IMR-90 (cell line): ENCODE measurements at regions not wholly inside any gene's neighbourhood (a gene's known extent, or its start where the extent isn't known, plus 50 kb on each side); places are given as distances from the start of the nearest gene placed in this dataset.

ENCODE experiments used
- ATAC-seq: fragments of 200-7000 bp; cut with Tn5 transposase; 2 replicates; pipeline ENCODE4 v1.9.1; 2020; ENCODE audit warnings: low read depth, mild to moderate bottlenecking, moderate library complexity
- BruUV-seq: library from RNA; stranded (reverse); fragments of 400-500 nt; replicated peaks from 2 replicates; lab custom pipeline; 2021; lab: Mats Ljungman, UMichigan
- CTCF ChIA-PET: fragments of 300-600 bp; formaldehyde crosslinking; extraction: SDS; loops from one replicate; lab custom pipeline; 2021; ENCODE audit warnings: antibody characterized with exemption; lab: Yijun Ruan, JAX
- POLR2A ChIA-PET: fragments of 300-600 bp; sonication (Branson Sonifier 250); formaldehyde crosslinking; loops from one replicate; lab custom pipeline; 2022; ENCODE audit warnings: antibody characterized with exemption; ENCODE audit not compliant: unreplicated experiment; lab: Charles Lee
- DNase-seq: peaks from one replicate; pipeline ENCODE4 v3.0.0; 2013
- H2AFZ ChIP-seq: replicated peaks from 2 replicates; pipeline ENCODE3; 2013; ENCODE audit warnings: low read length, mild to moderate bottlenecking; ENCODE audit not compliant: poor library complexity
- H2AK5ac ChIP-seq: 2 replicates; pipeline ENCODE4 v1.6.1; 2013; ENCODE audit warnings: low read depth, low read length, inconsistent platforms
- H2AK9ac ChIP-seq: replicated peaks from 2 replicates; pipeline ENCODE3; 2013; ENCODE audit warnings: mild to moderate bottlenecking, low read depth, low read length, moderate library complexity; ENCODE audit not compliant: poor library complexity
- H2BK120ac ChIP-seq: 2 replicates; pipeline ENCODE4 v1.6.1; 2013; ENCODE audit warnings: low read depth, low read length, inconsistent platforms
- H2BK15ac ChIP-seq: 3 replicates; pipeline ENCODE4 v1.6.1; 2013; ENCODE audit warnings: low read depth, low read length, inconsistent platforms
- H2BK20ac ChIP-seq: 2 replicates; pipeline ENCODE4 v1.6.1; 2013; ENCODE audit warnings: low read depth, mild to moderate bottlenecking, inconsistent platforms, low read length, moderate library complexity
- H2BK5ac ChIP-seq: 2 replicates; pipeline ENCODE4 v1.6.1; 2013; ENCODE audit warnings: mild to moderate bottlenecking, low read depth, low read length, inconsistent platforms; ENCODE audit not compliant: poor library complexity, severe bottlenecking
- H3K14ac ChIP-seq: replicated peaks from 2 replicates; pipeline ENCODE4 v1.6.1; 2013; ENCODE audit warnings: low read depth, low read length, inconsistent platforms
- H3K18ac ChIP-seq: 2 replicates; pipeline ENCODE4 v1.6.1; 2013; ENCODE audit warnings: low read depth, low read length, control low read depth
- H3K23ac ChIP-seq: 2 replicates; pipeline ENCODE4 v1.6.1; 2013; ENCODE audit warnings: low read depth, low read length, inconsistent platforms
- H3K27ac ChIP-seq: 2 replicates; pipeline ENCODE4 v1.5.1; 2013; ENCODE audit warnings: mild to moderate bottlenecking, control low read depth, low read length; ENCODE audit not compliant: insufficient read depth
- H3K27me3 ChIP-seq: 2 replicates; pipeline ENCODE4 v1.6.1; 2013; ENCODE audit warnings: low read length; ENCODE audit not compliant: control insufficient read depth, insufficient read depth
- H3K36me3 ChIP-seq: 2 replicates; pipeline ENCODE4 v1.6.1; 2013; ENCODE audit warnings: low read length, mixed read lengths; ENCODE audit not compliant: control insufficient read depth, insufficient read depth
- H3K4ac ChIP-seq: 2 replicates; pipeline ENCODE4 v1.6.1; 2013; ENCODE audit warnings: low read depth, low read length, inconsistent platforms
- H3K4me1 ChIP-seq: 2 replicates; pipeline ENCODE4 v1.6.1; 2013; ENCODE audit warnings: low read length, mixed read lengths; ENCODE audit not compliant: control insufficient read depth, insufficient read depth
- H3K4me2 ChIP-seq: 2 replicates; pipeline ENCODE4 v1.6.1; 2013; ENCODE audit warnings: low read depth, mild to moderate bottlenecking, control low read depth, low read length, moderate library complexity
- H3K4me3 ChIP-seq: 2 replicates; pipeline ENCODE4 v1.5.1; 2013; ENCODE audit warnings: low read depth, mild to moderate bottlenecking, control low read depth, low read length, moderate library complexity; ENCODE audit not compliant: insufficient read depth
- H3K56ac ChIP-seq: 2 replicates; pipeline ENCODE4 v1.6.1; 2013; ENCODE audit warnings: low read length, inconsistent platforms; ENCODE audit not compliant: insufficient read depth; ENCODE audit errors: extremely low read depth
- H3K79me1 ChIP-seq, 2 experiments: 2 replicates each; pipeline ENCODE4 v1.6.1; 2013; ENCODE audit warnings: low read length in 2 of 2, inconsistent platforms in 1 of 2, low read depth in 1 of 2
- H3K9ac ChIP-seq: 2 replicates; pipeline ENCODE4 v1.6.1; 2013; ENCODE audit warnings: low read depth, low read length, control low read depth
- H3K9me1 ChIP-seq: 2 replicates; pipeline ENCODE4 v1.6.1; 2013; ENCODE audit warnings: low read length, inconsistent platforms; ENCODE audit not compliant: insufficient read depth
- H3K9me3 ChIP-seq: 2 replicates; pipeline ENCODE4 v1.6.1; 2013; ENCODE audit warnings: low read length; ENCODE audit not compliant: control insufficient read depth, insufficient read depth
- H4K20me1 ChIP-seq: 2 replicates; pipeline ENCODE4 v1.6.1; 2013; ENCODE audit warnings: low read length, inconsistent platforms; ENCODE audit not compliant: insufficient read depth
- H4K5ac ChIP-seq: 2 replicates; pipeline ENCODE4 v1.6.1; 2013; ENCODE audit warnings: mild to moderate bottlenecking, low read depth, low read length, control low read depth
- H4K8ac ChIP-seq, 2 experiments: 2 replicates each; pipeline ENCODE4 v1.6.1; 2013; ENCODE audit warnings: low read depth in 2 of 2, low read length in 2 of 2, control low read depth in 1 of 2, inconsistent platforms in 1 of 2
- H4K91ac ChIP-seq: 2 replicates; pipeline ENCODE4 v1.6.1; 2013; ENCODE audit warnings: low read depth, low read length, inconsistent platforms; ENCODE audit not compliant: insufficient read depth
- BHLHE40 ChIP-seq: fragments of 150-350 bp; IDR thresholded peaks from 2 replicates; pipeline ENCODE4 v1.6.1; 2016; ENCODE audit warnings: mild to moderate bottlenecking, low read depth, low read length
- CEBPB ChIP-seq: IDR thresholded peaks from 2 replicates; pipeline ENCODE4 v1.6.1; 2012; ENCODE audit warnings: low read depth, low read length, improper control_type of control experiment
- CHD1 ChIP-seq: IDR thresholded peaks from 2 replicates; pipeline ENCODE4 v1.6.1; 2012; ENCODE audit warnings: low read depth, low read length, improper control_type of control experiment
- FOS ChIP-seq: fragments of 150-350 bp; IDR thresholded peaks from 2 replicates; pipeline ENCODE4 v1.6.1; 2016; ENCODE audit warnings: low read depth, low read length
- MAFK ChIP-seq: IDR thresholded peaks from 2 replicates; pipeline ENCODE4 v1.6.1; 2012; ENCODE audit warnings: low read depth, low read length, improper control_type of control experiment
- MAZ ChIP-seq: IDR thresholded peaks from 2 replicates; pipeline ENCODE4 v1.6.1; 2012; ENCODE audit warnings: low read depth, mild to moderate bottlenecking, low read length, improper control_type of control experiment, moderate library complexity, borderline replicate concordance
- MXI1 ChIP-seq: IDR thresholded peaks from 2 replicates; pipeline ENCODE4 v1.6.1; 2012; ENCODE audit warnings: low read depth, mild to moderate bottlenecking, low read length, moderate library complexity, borderline replicate concordance
- NFE2L2 ChIP-seq: fragments of 150-350 bp; IDR thresholded peaks from 2 replicates; pipeline ENCODE4 v1.6.1; 2016; ENCODE audit warnings: low read depth, mild to moderate bottlenecking, low read length
- POLR2A ChIP-seq: IDR thresholded peaks from 2 replicates; pipeline ENCODE4 v1.6.1; 2012; ENCODE audit warnings: mild to moderate bottlenecking, low read depth, low read length
- RAD21 ChIP-seq: IDR thresholded peaks from 2 replicates; pipeline ENCODE4 v1.6.1; 2012; ENCODE audit warnings: low read length, improper control_type of control experiment
- RCOR1 ChIP-seq: IDR thresholded peaks from 2 replicates; pipeline ENCODE4 v1.6.1; 2012; ENCODE audit warnings: mild to moderate bottlenecking, low read length, improper control_type of control experiment; ENCODE audit not compliant: insufficient replicate concordance
- RFX5 ChIP-seq: IDR thresholded peaks from 2 replicates; pipeline ENCODE4 v1.8.0; 2012; ENCODE audit warnings: low read depth, mild to moderate bottlenecking, low read length, moderate library complexity
- SMC3 ChIP-seq: fragments of 150-350 bp; IDR thresholded peaks from 2 replicates; pipeline ENCODE4 v1.6.1; 2016; ENCODE audit warnings: low read depth, mild to moderate bottlenecking, antibody characterized with exemption, low read length, moderate library complexity
- WGBS, 2 experiments: methylation state at CpG; one replicate each; pipeline versions ENCODE4 v1.1.5 to v1.1.7; 2013; ENCODE audit warnings: missing lambda C conversion rate in 2 of 2; ENCODE audit not compliant: insufficient read length in 1 of 2; ENCODE audit errors: extremely low coverage in 2 of 2; 5-methylcytosine and 5-hydroxymethylcytosine counted together
- dilution Hi-C: fragments of 300-500 bp; cut with HindIII; formaldehyde crosslinking; loops from one replicate; pipeline ENCODE4 v1.14.3; 2018; ENCODE audit warnings: low sequenced_read_pairs; ENCODE audit not compliant: unreplicated experiment
- in situ Hi-C: fragments of 300-500 bp; cut with MboI; formaldehyde crosslinking; loops from 3 replicates; pipeline ENCODE4 v1.14.3; 2019; ENCODE audit warnings: low sequenced_read_pairs, inconsistent platforms, mixed read lengths
- intact Hi-C: fragments of 100-400 bp; cut with micrococcal nuclease; formaldehyde crosslinking; loops from 2 replicates; pipeline ENCODE4 v1.10.0; 2022
- TF ChIP-seq, protein P1 (sequence below): fragments of 150-350 bp; IDR thresholded peaks from 2 replicates; pipeline ENCODE4 v1.6.1; 2017; ENCODE audit warnings: mild to moderate bottlenecking, antibody characterized with exemption, low read length, low read depth
- TF ChIP-seq, protein P2 (sequence below): conservative IDR thresholded peaks from 2 replicates; pipeline ENCODE4 v1.5.1; 2012; ENCODE audit warnings: mild to moderate bottlenecking, low read depth, low read length, improper control_type of control experiment
- TF ChIP-seq, protein P3 (sequence below): fragments of 150-350 bp; IDR thresholded peaks from 2 replicates; pipeline ENCODE4 v1.6.1; 2016; ENCODE audit warnings: low read depth, mild to moderate bottlenecking, low read length, moderate library complexity, borderline replicate concordance

DNA sequence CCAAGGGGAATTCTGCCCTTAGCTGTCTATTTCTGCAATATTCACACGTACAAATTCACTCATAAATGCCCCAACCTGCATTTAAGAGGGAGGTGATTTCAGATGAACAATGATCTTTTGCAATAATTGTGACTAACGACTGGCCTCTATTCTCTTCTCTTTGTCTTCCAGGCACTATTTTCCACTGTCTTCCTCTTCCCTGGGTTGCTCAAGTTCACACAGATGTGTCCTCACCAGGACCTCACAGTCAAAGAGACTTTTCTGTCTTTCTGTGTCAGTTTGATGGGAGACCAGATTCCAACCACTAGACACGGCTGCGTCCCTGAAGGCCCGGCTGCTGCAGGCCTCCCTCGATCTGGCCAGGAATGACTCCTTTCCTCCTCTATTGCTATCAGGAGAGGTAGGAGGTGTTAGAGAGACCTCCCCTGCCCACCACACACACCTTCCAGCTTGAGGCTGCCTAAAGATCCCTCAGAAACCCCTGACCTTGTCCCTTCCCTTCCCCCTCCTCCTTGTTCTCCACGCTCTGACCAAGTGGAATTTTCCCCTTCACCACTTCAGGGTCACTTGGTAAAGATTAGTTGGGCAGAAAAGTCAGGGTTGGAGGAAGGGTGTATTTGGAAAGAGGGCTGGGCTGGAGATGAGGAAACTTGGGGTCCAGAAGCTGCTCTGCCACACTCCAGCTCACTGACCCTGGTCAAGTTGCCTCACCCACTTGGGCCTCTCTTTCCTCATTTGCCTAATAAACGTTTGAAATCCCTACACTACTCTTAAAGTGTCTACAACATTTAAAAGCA lies 109.2 kb upstream of the COPS8 start:
- Histone ChIP-seq H2BK20ac (no peak overlapping the region), H3K4me1 (no peaks in the 10 kb centered on the region; the same call in 1 of the 2 replicates), H3K4ac (no peak overlapping the region), H2AK9ac (no peak overlapping the region), H2AK5ac (no peak overlapping the region), H2BK120ac (no peak overlapping the region), H3K18ac (no peak overlapping the region), H2BK5ac (no peak overlapping the region), H3K4me3 (no peak overlapping the region), H3K36me3 (no peaks in the 10 kb centered on the region), H3K9ac (no peak overlapping the region), H4K91ac (no peak overlapping the region), H3K27me3 (peaks cover 27% of the 10 kb centered on the region), H3K4me2 (no peak overlapping the region), H3K27ac (no peak overlapping the region), H4K20me1 (no peaks in the 10 kb centered on the region), H2AFZ (no peak overlapping the region), H2BK15ac (no peak overlapping the region), H4K8ac (no peak overlapping the region), H3K56ac (no peak overlapping the region), H4K5ac (no peak overlapping the region), H3K9me3 (no peaks in the 10 kb centered on the region), H3K79me1 (no peaks in the 10 kb centered on the region), H3K9me1 (no peaks in the 10 kb centered on the region), H3K14ac (no peak overlapping the region), H3K23ac (no peak overlapping the region)
- no CpG with 5 or more reads among the region's 8 CpGs for WGBS, 2 experiments
- POLR2A ChIA-PET: no interaction called here
- intact Hi-C loops: no loop called here
- DNase-seq (no peak), ATAC-seq (no peak)
- no TSS peak for BruUV-seq
- dilution Hi-C loops: no loop called here
- CTCF ChIA-PET: no interaction called here
- in situ Hi-C loops: no loop called here
- TF ChIP-seq, protein P1, sequence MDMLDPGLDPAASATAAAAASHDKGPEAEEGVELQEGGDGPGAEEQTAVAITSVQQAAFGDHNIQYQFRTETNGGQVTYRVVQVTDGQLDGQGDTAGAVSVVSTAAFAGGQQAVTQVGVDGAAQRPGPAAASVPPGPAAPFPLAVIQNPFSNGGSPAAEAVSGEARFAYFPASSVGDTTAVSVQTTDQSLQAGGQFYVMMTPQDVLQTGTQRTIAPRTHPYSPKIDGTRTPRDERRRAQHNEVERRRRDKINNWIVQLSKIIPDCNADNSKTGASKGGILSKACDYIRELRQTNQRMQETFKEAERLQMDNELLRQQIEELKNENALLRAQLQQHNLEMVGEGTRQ: no peak
- no peak for TF ChIP-seq NFE2L2
- no peak for TF ChIP-seq RCOR1
- no peak for TF ChIP-seq BHLHE40
- no peak for TF ChIP-seq CHD1
- no peak for TF ChIP-seq CEBPB
- TF ChIP-seq RAD21: no peak
- no peak for TF ChIP-seq MXI1
- TF ChIP-seq, protein P2, sequence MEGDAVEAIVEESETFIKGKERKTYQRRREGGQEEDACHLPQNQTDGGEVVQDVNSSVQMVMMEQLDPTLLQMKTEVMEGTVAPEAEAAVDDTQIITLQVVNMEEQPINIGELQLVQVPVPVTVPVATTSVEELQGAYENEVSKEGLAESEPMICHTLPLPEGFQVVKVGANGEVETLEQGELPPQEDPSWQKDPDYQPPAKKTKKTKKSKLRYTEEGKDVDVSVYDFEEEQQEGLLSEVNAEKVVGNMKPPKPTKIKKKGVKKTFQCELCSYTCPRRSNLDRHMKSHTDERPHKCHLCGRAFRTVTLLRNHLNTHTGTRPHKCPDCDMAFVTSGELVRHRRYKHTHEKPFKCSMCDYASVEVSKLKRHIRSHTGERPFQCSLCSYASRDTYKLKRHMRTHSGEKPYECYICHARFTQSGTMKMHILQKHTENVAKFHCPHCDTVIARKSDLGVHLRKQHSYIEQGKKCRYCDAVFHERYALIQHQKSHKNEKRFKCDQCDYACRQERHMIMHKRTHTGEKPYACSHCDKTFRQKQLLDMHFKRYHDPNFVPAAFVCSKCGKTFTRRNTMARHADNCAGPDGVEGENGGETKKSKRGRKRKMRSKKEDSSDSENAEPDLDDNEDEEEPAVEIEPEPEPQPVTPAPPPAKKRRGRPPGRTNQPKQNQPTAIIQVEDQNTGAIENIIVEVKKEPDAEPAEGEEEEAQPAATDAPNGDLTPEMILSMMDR: no peak
- no peak for TF ChIP-seq RFX5
- TF ChIP-seq POLR2A: no peak
- TF ChIP-seq FOS: no peak
- TF ChIP-seq SMC3: no peak
- TF ChIP-seq MAFK: no peak
- TF ChIP-seq MAZ: no peak
- TF ChIP-seq, protein P3, sequence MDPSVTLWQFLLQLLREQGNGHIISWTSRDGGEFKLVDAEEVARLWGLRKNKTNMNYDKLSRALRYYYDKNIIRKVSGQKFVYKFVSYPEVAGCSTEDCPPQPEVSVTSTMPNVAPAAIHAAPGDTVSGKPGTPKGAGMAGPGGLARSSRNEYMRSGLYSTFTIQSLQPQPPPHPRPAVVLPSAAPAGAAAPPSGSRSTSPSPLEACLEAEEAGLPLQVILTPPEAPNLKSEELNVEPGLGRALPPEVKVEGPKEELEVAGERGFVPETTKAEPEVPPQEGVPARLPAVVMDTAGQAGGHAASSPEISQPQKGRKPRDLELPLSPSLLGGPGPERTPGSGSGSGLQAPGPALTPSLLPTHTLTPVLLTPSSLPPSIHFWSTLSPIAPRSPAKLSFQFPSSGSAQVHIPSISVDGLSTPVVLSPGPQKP: no peak
